SK-N-SH treated with all-trans-retinoic acid at 6 μM for 48 hours (cell line): ENCODE measurements at regions not wholly inside any gene's neighbourhood (a gene's known extent, or its start where the extent isn't known, plus 50 kb on each side); places are given as distances from the start of the nearest gene placed in this dataset.

Experiments
- ISL1 ChIP-seq: fragments of 250-450 bp; sonication (Bioruptor Pico); IDR thresholded peaks from 2 replicates; pipeline ENCODE4 v2.1.2; 2022; ENCODE audit warnings: mild to moderate bottlenecking, moderate library complexity
- OSR1 ChIP-seq: fragments of 250-450 bp; sonication (Bioruptor Pico); IDR thresholded peaks from 2 replicates; pipeline ENCODE4 v1.8.0; 2022; ENCODE audit warnings: moderate library complexity, mild to moderate bottlenecking, inconsistent platforms
- PPARA ChIP-seq: fragments of 250-450 bp; sonication (Bioruptor Pico); IDR thresholded peaks from 2 replicates; pipeline ENCODE4 v1.5.0; 2020; ENCODE audit warnings: mild to moderate bottlenecking, borderline replicate concordance
- TOX ChIP-seq: fragments of 250-450 bp; sonication (Bioruptor Pico); IDR thresholded peaks from 2 replicates; pipeline ENCODE4 v1.8.0; 2021; ENCODE audit warnings: mild to moderate bottlenecking, moderate library complexity, borderline replicate concordance
- ZFP3 ChIP-seq: fragments of 250-450 bp; sonication (Bioruptor Pico); IDR thresholded peaks from 2 replicates; pipeline ENCODE4 v1.5.0; 2020; ENCODE audit warnings: mild to moderate bottlenecking, moderate library complexity
- ZNF565 ChIP-seq: fragments of 450-650 bp; formaldehyde crosslinking; conservative IDR thresholded peaks from 2 replicates; pipeline ENCODE4 v1.5.0; 2020; ENCODE audit warnings: low read depth, mild to moderate bottlenecking, moderate library complexity
- ZNF8 ChIP-seq: fragments of 450-650 bp; formaldehyde crosslinking; IDR thresholded peaks from 2 replicates; pipeline ENCODE4 v1.5.0; 2020; ENCODE audit warnings: mild to moderate bottlenecking, moderate library complexity
- TF ChIP-seq, protein P1 (sequence below): fragments of 250-450 bp; sonication (Bioruptor Pico); IDR thresholded peaks from 2 replicates; pipeline ENCODE4 v1.8.0; 2020; ENCODE audit warnings: mild to moderate bottlenecking, moderate library complexity, borderline replicate concordance
- TF ChIP-seq, protein P2 (sequence below): fragments of 250-450 bp; sonication (Bioruptor Pico); IDR thresholded peaks from 2 replicates; pipeline ENCODE4 v1.8.0; 2021; ENCODE audit warnings: low read depth, mild to moderate bottlenecking, moderate library complexity, borderline replicate concordance

DNA sequence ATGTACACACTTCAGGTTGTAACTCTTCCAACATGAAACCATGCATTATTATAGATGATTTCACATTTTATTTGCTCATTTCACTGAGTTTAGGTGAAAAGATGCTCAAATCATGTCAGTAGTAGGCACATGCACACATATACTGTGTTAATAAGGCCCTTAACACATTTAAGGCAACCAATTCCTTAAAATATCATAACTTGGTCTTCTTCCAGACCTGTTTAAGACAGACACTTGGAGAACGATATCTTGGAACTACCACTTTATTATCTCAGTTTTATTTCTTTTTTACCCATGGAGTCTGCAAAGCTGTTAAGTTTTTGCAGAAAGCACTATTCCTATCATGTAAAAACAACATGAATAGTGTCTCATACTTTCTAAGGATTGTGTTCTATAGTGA, 395.2 kb upstream of the MIR17HG start:
- TF ChIP-seq ZFP3 (CRISPR knock-in tag), result no peak
- no peak for TF ChIP-seq ZNF8
- TF ChIP-seq TOX (CRISPR knock-in tag), result no peak
- TF ChIP-seq ISL1 (CRISPR knock-in tag), result no peak
- no peak for TF ChIP-seq ZNF565 (CRISPR knock-in tag)
- TF ChIP-seq, protein P1, sequence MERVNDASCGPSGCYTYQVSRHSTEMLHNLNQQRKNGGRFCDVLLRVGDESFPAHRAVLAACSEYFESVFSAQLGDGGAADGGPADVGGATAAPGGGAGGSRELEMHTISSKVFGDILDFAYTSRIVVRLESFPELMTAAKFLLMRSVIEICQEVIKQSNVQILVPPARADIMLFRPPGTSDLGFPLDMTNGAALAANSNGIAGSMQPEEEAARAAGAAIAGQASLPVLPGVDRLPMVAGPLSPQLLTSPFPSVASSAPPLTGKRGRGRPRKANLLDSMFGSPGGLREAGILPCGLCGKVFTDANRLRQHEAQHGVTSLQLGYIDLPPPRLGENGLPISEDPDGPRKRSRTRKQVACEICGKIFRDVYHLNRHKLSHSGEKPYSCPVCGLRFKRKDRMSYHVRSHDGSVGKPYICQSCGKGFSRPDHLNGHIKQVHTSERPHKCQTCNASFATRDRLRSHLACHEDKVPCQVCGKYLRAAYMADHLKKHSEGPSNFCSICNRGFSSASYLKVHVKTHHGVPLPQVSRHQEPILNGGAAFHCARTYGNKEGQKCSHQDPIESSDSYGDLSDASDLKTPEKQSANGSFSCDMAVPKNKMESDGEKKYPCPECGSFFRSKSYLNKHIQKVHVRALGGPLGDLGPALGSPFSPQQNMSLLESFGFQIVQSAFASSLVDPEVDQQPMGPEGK (CRISPR knock-in tag), result no peak
- TF ChIP-seq PPARA (CRISPR knock-in tag), result no peak
- TF ChIP-seq OSR1, result no peak
- TF ChIP-seq, protein P2, sequence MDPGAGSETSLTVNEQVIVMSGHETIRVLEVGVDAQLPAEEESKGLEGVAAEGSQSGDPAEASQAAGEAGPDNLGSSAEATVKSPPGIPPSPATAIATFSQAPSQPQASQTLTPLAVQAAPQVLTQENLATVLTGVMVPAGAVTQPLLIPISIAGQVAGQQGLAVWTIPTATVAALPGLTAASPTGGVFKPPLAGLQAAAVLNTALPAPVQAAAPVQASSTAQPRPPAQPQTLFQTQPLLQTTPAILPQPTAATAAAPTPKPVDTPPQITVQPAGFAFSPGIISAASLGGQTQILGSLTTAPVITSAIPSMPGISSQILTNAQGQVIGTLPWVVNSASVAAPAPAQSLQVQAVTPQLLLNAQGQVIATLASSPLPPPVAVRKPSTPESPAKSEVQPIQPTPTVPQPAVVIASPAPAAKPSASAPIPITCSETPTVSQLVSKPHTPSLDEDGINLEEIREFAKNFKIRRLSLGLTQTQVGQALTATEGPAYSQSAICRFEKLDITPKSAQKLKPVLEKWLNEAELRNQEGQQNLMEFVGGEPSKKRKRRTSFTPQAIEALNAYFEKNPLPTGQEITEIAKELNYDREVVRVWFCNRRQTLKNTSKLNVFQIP (CRISPR knock-in tag), result no peak
